ENCODE measurements at regions not wholly inside any gene's neighbourhood (a gene's known extent, or its start where the extent isn't known, plus 50 kb on each side); places are given as distances from the start of the nearest gene placed in this dataset.

- TF ChIP-seq RFX5 (IDR thresholded peaks at IDR 0.05; ENCODE audit: low read length), result no peak
- TF ChIP-seq, protein P1, sequence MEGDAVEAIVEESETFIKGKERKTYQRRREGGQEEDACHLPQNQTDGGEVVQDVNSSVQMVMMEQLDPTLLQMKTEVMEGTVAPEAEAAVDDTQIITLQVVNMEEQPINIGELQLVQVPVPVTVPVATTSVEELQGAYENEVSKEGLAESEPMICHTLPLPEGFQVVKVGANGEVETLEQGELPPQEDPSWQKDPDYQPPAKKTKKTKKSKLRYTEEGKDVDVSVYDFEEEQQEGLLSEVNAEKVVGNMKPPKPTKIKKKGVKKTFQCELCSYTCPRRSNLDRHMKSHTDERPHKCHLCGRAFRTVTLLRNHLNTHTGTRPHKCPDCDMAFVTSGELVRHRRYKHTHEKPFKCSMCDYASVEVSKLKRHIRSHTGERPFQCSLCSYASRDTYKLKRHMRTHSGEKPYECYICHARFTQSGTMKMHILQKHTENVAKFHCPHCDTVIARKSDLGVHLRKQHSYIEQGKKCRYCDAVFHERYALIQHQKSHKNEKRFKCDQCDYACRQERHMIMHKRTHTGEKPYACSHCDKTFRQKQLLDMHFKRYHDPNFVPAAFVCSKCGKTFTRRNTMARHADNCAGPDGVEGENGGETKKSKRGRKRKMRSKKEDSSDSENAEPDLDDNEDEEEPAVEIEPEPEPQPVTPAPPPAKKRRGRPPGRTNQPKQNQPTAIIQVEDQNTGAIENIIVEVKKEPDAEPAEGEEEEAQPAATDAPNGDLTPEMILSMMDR (IDR thresholded peaks at IDR 0.05), result no peak
- TF ChIP-seq TEAD4 (IDR thresholded peaks at IDR 0.05; ENCODE audit: borderline replicate concordance, insufficient read depth), result no peak
- no peak for TF ChIP-seq RXRA (IDR thresholded peaks at IDR 0.05; ENCODE audit: borderline replicate concordance, low read depth)
- TF ChIP-seq SMC3 (IDR thresholded peaks at IDR 0.05; ENCODE audit: low read depth, low read length), result no peak
- TF ChIP-seq IRF3 (IDR thresholded peaks at IDR 0.05; ENCODE audit: low read depth, low read length), result no peak
- no peak for TF ChIP-seq ELF1 (IDR thresholded peaks at IDR 0.05)
- no peak for TF ChIP-seq USF1 (IDR thresholded peaks at IDR 0.05; ENCODE audit: borderline replicate concordance, low read depth)
- TF ChIP-seq CHD2 (IDR thresholded peaks at IDR 0.05; ENCODE audit: low read length, partially characterized antibody), result no peak
- TF ChIP-seq EP300 (IDR thresholded peaks at IDR 0.05; ENCODE audit: borderline replicate concordance in 1 of 2, low read depth in 1 of 2, low read length in 1 of 2), result no peak
- TF ChIP-seq TCF12 (IDR thresholded peaks at IDR 0.05), result no peak
- no peak for TF ChIP-seq SIN3A (IDR thresholded peaks at IDR 0.05; ENCODE audit: borderline replicate concordance, low read depth, low read length)
- no peak for TF ChIP-seq ZBTB33 (IDR thresholded peaks at IDR 0.05; ENCODE audit: borderline replicate concordance, low read depth)
- H3K4me1 ChIP-seq (ENCODE audit: control insufficient read depth in 1 of 2, insufficient read depth in 2 of 2, low read depth in 1 of 2, low read length in 1 of 2), result peaks cover 0 to 12% of the 10 kb centered on the region in 2 experiments; a peak in 1 of 4 replicates
- H3F3A ChIP-seq (replicated peaks; ENCODE audit: insufficient read depth), result no peaks in the 10 kb centered on the region
- no peak overlapping the region for H3K9ac ChIP-seq
- no peaks in the 10 kb centered on the region for H3K27me3 ChIP-seq (ENCODE audit: insufficient read depth)
- no peaks in the 10 kb centered on the region for H3K9me3 ChIP-seq
- no peaks in the 10 kb centered on the region for H3K36me3 ChIP-seq (replicated peaks in 1 of 2; ENCODE audit: control insufficient read depth in 1 of 2, insufficient read depth in 2 of 2, low read length in 1 of 2)
- H3K9me2 ChIP-seq, result no peaks in the 10 kb centered on the region
- ChIA-PET POLR2A (no interaction called here), CTCF (no interaction called here)
- H3K4me3 ChIP-seq (ENCODE audit: low read depth in 2 of 2, low read length in 1 of 2), result no peak overlapping the region
- H4K20me1 ChIP-seq (ENCODE audit: insufficient read depth), result no peaks in the 10 kb centered on the region
- no peak overlapping the region for H3K4me2 ChIP-seq
- H2AFZ ChIP-seq (ENCODE audit: low read depth), result no peak overlapping the region
- WGBS (ENCODE audit: low lambda C conversion rate), result 23% methylated on average over 2 of the region's 2 CpGs
- no peaks in the 10 kb centered on the region for H3K79me2 ChIP-seq (ENCODE audit: insufficient read depth)
- H3K27ac ChIP-seq (ENCODE audit: low read depth in 2 of 2, low read length in 1 of 2), result no peak overlapping the region
- DNase-seq, result no peak
Measured at GRCh38 chr20:4371623-4372251, 122.7 kb upstream of the ADRA1D start.

All from SK-N-SH (cell line).